Thoracic aorta (tissue), 2 donors: ENCODE measurements at regions not wholly inside any gene's neighbourhood (a gene's known extent, or its start where the extent isn't known, plus 50 kb on each side); places are given as distances from the start of the nearest gene placed in this dataset.

Experiments
- ATAC-seq: fragments of 150-250 bp; one replicate; pipeline ENCODE4 v1.8.0; 2017; ENCODE audit warnings: low read depth; ENCODE audit not compliant: insufficient number of reproducible peaks, low FRiP score
- DNase-seq: peaks from one replicate; pipeline ENCODE4 v3.0.0-alpha.2; 2020; ENCODE audit warnings: low spot score
- H3K27ac ChIP-seq, 2 donors: fragments of 200-600 bp; sonication (generic); 1 replicate in 1 of 2; 2 replicates in 1 of 2; pipeline ENCODE4 v1.5.1; 2016; ENCODE audit warnings: mild to moderate bottlenecking in 2 of 2, moderate library complexity in 2 of 2
- H3K27me3 ChIP-seq: fragments of 200-600 bp; sonication (generic); replicated peaks from 2 replicates; pipeline ENCODE4 v1.6.0; 2016; ENCODE audit warnings: mild to moderate bottlenecking; ENCODE audit not compliant: insufficient read depth
- H3K36me3 ChIP-seq: fragments of 200-600 bp; sonication (generic); one replicate; pipeline ENCODE4 v1.5.1; 2016
- H3K4me1 ChIP-seq, 2 donors: fragments of 200-600 bp; sonication (generic); 1 replicate in 1 of 2; 2 replicates in 1 of 2; pipeline versions ENCODE4 v1.5.1 to v1.6.0; 2016; ENCODE audit warnings: low read depth in 2 of 2, mild to moderate bottlenecking in 1 of 2; ENCODE audit not compliant: control insufficient read depth in 1 of 2
- H3K4me3 ChIP-seq: fragments of 200-600 bp; sonication (generic); 2 replicates; pipeline ENCODE4 v1.5.1; 2016; ENCODE audit warnings: mild to moderate bottlenecking
- H3K9me3 ChIP-seq: fragments of 200-600 bp; sonication (generic); 2 replicates; pipeline ENCODE4 v1.5.1; 2016
- TF ChIP-seq, protein P1 (sequence below): fragments of 200-600 bp; sonication (generic); IDR thresholded peaks from one replicate; pipeline ENCODE4 v1.5.1; 2019; ENCODE audit warnings: antibody characterized with exemption

DNA sequence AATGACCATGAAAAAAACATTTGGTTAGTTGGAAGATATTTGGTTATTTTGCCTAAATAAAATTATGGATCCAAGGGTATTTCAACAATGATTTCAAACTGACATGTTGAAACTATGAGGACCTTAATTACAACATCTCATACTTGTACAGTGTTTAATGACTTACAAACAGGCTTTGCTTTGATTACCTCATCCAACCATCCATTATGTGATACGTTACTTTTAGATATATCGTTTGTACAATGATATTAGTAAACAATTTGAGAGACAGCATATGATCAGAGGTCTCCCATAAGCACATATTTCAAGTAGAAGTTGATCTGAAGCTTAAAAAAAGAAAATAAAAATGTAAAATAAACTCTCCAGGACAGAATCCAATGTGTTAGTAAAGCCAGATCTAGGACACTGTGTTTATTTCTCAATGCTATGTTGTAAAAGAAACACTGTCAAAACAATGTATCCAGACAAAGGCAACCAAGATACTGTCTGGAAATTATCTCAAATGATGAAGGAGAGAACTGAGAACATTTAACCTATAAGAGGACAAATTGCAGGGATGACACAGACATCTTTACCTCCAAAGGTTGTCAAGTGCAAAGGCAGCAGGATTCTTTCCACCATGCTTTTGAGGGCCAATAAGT is 116.0 kb upstream of the TARS1 start:
- H3K27ac ChIP-seq: no peak overlapping the region
- peaks cover 5 to 15% of the 10 kb centered on the region in 2 donors for H3K4me1 ChIP-seq
- no peak for ATAC-seq

DNA sequence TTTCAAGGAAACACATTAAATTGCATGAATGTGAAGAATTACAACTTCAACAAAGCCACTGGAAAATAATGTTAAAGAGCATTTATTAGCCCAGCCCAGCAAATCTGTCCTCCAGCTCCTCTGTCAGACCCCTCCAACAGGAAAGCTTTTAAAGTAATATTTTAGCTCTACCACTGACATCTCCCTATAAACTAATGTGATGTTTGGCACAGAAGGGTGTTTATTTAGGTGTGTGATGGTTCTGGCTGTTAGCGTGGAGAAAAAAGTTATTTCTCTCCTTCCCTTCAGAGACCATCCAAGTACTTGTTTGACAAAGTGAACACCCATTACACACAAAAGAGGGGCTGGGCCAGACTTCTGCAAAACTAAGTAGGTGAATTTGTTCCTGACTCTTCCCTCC is 111.9 kb upstream of the TARS1 start:
- Histone ChIP-seq H3K36me3 (no peaks in the 10 kb centered on the region), H3K4me1 (no peaks in the 10 kb centered on the region), H3K4me3 (no peak overlapping the region), H3K27me3 (no peaks in the 10 kb centered on the region), H3K9me3 (no peaks in the 10 kb centered on the region), H3K27ac (no peak overlapping the region)
- TF ChIP-seq, protein P1, sequence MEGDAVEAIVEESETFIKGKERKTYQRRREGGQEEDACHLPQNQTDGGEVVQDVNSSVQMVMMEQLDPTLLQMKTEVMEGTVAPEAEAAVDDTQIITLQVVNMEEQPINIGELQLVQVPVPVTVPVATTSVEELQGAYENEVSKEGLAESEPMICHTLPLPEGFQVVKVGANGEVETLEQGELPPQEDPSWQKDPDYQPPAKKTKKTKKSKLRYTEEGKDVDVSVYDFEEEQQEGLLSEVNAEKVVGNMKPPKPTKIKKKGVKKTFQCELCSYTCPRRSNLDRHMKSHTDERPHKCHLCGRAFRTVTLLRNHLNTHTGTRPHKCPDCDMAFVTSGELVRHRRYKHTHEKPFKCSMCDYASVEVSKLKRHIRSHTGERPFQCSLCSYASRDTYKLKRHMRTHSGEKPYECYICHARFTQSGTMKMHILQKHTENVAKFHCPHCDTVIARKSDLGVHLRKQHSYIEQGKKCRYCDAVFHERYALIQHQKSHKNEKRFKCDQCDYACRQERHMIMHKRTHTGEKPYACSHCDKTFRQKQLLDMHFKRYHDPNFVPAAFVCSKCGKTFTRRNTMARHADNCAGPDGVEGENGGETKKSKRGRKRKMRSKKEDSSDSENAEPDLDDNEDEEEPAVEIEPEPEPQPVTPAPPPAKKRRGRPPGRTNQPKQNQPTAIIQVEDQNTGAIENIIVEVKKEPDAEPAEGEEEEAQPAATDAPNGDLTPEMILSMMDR: no peak
- no peak for DNase-seq
- no peak for ATAC-seq

More for the DNA sequence above, 116.0 kb upstream of the TARS1 start:
- no peak for DNase-seq
- Histone ChIP-seq H3K9me3 (no peaks in the 10 kb centered on the region), H3K36me3 (no peaks in the 10 kb centered on the region), H3K4me3 (no peak overlapping the region), H3K27me3 (no peaks in the 10 kb centered on the region)
- TF ChIP-seq, protein P1: no peak

- H3K4me1 ChIP-seq: no peaks in the 10 kb centered on the region
- TF ChIP-seq, protein P1: no peak
- H3K9me3 ChIP-seq: no peaks in the 10 kb centered on the region
- no peak overlapping the region for H3K27ac ChIP-seq
- H3K36me3 ChIP-seq: no peaks in the 10 kb centered on the region
- DNase-seq (no peak), ATAC-seq (no peak)
- no peaks in the 10 kb centered on the region for H3K27me3 ChIP-seq
- H3K4me3 ChIP-seq: no peak overlapping the region
Observed at GRCh38 chr5:33329891-33330290, 110.9 kb upstream of the TARS1 start.

- no peak for DNase-seq
- H3K4me1 ChIP-seq: no peaks in the 10 kb centered on the region
- no peaks in the 10 kb centered on the region for H3K36me3 ChIP-seq
- H3K27ac ChIP-seq: no peak overlapping the region
- H3K9me3 ChIP-seq: no peaks in the 10 kb centered on the region
- H3K27me3 ChIP-seq: no peaks in the 10 kb centered on the region
- no peak overlapping the region for H3K4me3 ChIP-seq
- TF ChIP-seq, protein P1: no peak
- no peak for ATAC-seq
Observed at GRCh38 chr5:33330426-33330825, 110.3 kb upstream of the TARS1 start.

DNA sequence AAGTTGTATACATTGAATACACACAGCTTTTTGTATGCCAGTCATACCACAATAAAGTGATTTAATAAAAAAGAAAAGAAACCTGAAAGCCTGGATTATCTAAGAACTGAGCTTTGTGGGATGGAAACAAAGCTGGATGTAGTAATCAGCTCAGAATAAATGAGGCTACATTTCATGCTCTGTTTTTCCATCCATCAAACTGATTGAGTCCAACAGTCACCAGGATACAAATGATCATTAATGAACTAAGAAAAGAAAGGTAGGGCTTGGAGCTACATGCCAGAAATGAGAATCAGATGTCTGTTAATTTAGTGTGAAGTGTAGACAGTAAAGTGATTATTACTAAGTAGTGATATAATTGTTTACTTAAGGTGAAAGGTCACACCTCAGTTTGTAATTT is 109.8 kb upstream of the TARS1 start:
- TF ChIP-seq, protein P1: no peak
- no peak for DNase-seq
- Histone ChIP-seq H3K9me3 (no peaks in the 10 kb centered on the region), H3K27ac (no peak overlapping the region), H3K4me1 (no peaks in the 10 kb centered on the region), H3K36me3 (no peaks in the 10 kb centered on the region), H3K4me3 (no peak overlapping the region), H3K27me3 (no peaks in the 10 kb centered on the region)
- no peak for ATAC-seq
